Dendritic cell treated with granulocyte-macrophage colony-stimulating factor and Interleukin-4, amounts not matched to agents 40 ng/mL and 50 ng/mL, for 4 days (primary cell): ENCODE measurements at regions not wholly inside any gene's neighbourhood (a gene's known extent, or its start where the extent isn't known, plus 50 kb on each side); places are given as distances from the start of the nearest gene placed in this dataset.

Experiments used
- H3K27ac Mint-ChIP-seq: one replicate; pipeline ENCODE4 v1.8.0; 2022; ENCODE audit warnings: mild to moderate bottlenecking, mixed read lengths
- H3K27me3 Mint-ChIP-seq: one replicate; pipeline ENCODE4 v1.8.0; 2022; ENCODE audit warnings: mild to moderate bottlenecking, mixed read lengths
- H3K36me3 Mint-ChIP-seq: one replicate; pipeline ENCODE4 v1.8.0; 2022; ENCODE audit warnings: low read depth, mixed read lengths
- H3K4me1 Mint-ChIP-seq: one replicate; pipeline ENCODE4 v1.8.0; 2022; ENCODE audit warnings: low read depth, mixed read lengths
- H3K4me3 Mint-ChIP-seq: one replicate; pipeline ENCODE4 v1.8.0; 2022; ENCODE audit warnings: mild to moderate bottlenecking, moderate library complexity, mixed read lengths
- H3K9me3 Mint-ChIP-seq: one replicate; pipeline ENCODE4 v1.8.0; 2022; ENCODE audit warnings: mixed read lengths
- intact Hi-C: fragments of 100-400 bp; cut with micrococcal nuclease; formaldehyde crosslinking; loops from one replicate; pipeline ENCODE4 v1.15.0; 2022

DNA sequence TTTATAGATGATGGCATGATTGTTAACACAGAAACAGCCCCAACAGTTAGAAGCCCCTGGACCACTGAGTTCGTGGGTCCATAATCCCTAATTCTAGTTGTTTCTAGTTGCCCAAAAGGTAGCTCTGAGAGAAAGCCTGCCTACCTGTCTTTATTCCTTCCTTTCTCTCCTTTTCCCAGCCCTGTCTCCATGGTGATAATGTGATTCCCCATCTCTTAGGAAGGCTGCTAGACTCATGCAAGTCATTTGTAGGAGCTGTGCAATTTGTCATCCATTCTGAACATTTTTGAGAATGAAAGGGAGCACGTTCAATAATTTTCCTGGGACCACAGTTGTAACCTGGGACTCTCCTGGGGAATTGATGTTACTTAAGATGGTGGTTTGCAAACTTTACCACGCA lies 183.4 kb downstream of the EMX2 start:
- no peaks in the 10 kb centered on the region for H3K36me3 Mint-ChIP-seq
- intact Hi-C loops: no loop called here
- H3K4me1 Mint-ChIP-seq: no peaks in the 10 kb centered on the region
- H3K4me3 Mint-ChIP-seq: no peak overlapping the region
- H3K27me3 Mint-ChIP-seq: peaks cover 7% of the 10 kb centered on the region
- no peaks in the 10 kb centered on the region for H3K9me3 Mint-ChIP-seq
- no peak overlapping the region for H3K27ac Mint-ChIP-seq

DNA sequence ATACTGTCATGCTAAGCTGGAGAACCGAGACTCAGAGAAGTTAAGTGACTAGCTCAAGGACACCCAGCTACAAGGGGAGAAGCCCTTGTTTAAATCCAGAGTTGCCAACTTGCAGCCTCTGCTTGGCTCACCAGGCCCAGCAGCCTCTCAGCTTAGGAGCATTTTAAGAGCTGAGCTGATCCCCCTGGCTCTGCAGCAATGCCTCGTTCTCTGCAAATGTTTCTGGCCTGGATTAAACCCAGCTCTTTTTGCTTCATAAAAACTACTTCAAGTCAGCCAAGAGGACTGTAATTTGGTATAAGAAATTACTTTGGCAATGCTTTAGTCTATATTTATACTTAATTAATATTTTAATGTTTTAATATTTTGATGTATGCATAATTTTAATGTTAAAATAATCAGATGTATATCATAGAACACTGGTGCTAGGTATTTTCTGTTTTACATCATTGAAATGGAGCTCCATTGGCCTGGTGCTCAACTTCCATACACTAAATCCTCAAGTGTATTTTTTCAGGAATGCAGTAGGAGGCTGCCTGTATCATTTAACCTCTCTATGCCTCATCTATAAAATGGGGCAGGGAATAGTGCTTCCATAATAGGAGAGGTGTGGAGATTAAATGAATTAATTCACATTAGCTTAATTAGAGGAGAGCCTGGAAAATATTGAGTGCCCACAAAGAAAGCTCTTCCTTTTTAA lies 184.2 kb downstream of the EMX2 start:
- Mint-ChIP-seq H3K9me3 (no peaks in the 10 kb centered on the region), H3K27ac (no peak overlapping the region), H3K36me3 (no peaks in the 10 kb centered on the region), H3K27me3 (peaks cover 4% of the 10 kb centered on the region), H3K4me3 (no peak overlapping the region), H3K4me1 (no peaks in the 10 kb centered on the region)
- intact Hi-C loops: no loop called here

DNA sequence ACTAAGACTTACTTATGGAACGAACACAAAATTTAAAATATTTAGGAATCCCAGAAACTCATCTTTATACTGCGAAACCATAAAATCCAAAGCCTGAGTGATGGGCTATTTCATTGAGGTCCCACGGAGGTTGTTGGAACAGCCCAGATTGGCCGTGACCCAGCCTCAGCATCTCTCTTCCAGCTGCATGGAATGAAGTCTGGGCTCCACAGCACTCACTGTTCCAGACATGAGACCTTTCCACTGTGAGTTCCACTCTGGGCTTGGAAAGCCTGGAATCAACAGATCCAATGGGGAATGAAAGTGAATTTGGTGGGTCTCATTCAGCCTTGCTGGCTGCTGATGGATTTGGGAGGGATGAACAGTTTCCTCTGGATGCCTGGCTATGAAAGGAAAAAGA lies 184.9 kb downstream of the EMX2 start:
- Mint-ChIP-seq H3K4me1 (no peaks in the 10 kb centered on the region), H3K4me3 (no peak overlapping the region), H3K27ac (no peak overlapping the region), H3K36me3 (no peaks in the 10 kb centered on the region), H3K9me3 (no peaks in the 10 kb centered on the region), H3K27me3 (peaks cover 7% of the 10 kb centered on the region)
- intact Hi-C loops: no loop called here

DNA sequence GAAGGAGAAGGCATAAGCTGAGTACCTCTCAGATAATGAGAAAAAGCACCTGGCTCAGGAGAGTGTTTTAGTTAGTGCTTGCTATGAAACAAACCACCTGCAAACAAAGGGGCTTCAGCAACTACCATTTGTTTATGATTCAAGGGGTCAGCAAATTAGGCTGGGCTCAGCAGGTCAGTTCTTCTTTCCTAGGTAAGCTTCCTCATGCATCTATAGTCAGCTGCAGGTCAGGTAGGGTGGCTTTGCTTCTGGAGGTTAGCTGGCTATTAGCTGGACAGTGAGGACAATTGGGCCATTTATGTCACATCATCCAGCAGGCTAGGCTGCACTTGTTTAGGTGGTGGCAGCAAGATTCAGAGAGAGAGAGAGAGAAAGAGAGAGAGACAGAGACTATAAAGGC lies 185.5 kb downstream of the EMX2 start:
- no peaks in the 10 kb centered on the region for H3K36me3 Mint-ChIP-seq
- H3K9me3 Mint-ChIP-seq: no peaks in the 10 kb centered on the region
- H3K27me3 Mint-ChIP-seq: peaks cover 7% of the 10 kb centered on the region
- H3K4me3 Mint-ChIP-seq: no peak overlapping the region
- intact Hi-C loops: no loop called here
- no peak overlapping the region for H3K27ac Mint-ChIP-seq
- H3K4me1 Mint-ChIP-seq: no peaks in the 10 kb centered on the region

DNA sequence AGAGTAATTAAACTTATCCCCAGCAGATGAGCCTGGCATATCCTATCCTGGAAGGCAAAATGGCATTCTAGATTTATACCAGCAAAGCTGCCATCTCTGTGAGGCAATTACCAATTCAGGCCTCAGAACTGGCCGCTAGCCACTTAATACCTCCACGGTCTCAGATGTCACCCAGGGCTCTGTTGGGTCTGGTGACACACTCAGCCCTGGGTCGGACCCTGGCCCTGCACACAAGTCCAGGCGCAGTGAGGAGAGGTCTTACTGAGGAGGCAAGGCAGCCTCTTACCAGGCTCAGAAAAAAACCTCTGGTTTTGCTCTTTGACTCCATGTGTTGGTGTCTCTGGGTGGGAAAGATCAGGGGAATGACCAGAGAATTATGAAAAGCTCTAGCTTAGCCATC lies 186.6 kb downstream of the EMX2 start:
- intact Hi-C loops: no loop called here
- no peaks in the 10 kb centered on the region for H3K9me3 Mint-ChIP-seq
- no peak overlapping the region for H3K27ac Mint-ChIP-seq
- H3K27me3 Mint-ChIP-seq: peaks cover 14% of the 10 kb centered on the region
- H3K4me1 Mint-ChIP-seq: no peaks in the 10 kb centered on the region
- no peaks in the 10 kb centered on the region for H3K36me3 Mint-ChIP-seq
- no peak overlapping the region for H3K4me3 Mint-ChIP-seq

DNA sequence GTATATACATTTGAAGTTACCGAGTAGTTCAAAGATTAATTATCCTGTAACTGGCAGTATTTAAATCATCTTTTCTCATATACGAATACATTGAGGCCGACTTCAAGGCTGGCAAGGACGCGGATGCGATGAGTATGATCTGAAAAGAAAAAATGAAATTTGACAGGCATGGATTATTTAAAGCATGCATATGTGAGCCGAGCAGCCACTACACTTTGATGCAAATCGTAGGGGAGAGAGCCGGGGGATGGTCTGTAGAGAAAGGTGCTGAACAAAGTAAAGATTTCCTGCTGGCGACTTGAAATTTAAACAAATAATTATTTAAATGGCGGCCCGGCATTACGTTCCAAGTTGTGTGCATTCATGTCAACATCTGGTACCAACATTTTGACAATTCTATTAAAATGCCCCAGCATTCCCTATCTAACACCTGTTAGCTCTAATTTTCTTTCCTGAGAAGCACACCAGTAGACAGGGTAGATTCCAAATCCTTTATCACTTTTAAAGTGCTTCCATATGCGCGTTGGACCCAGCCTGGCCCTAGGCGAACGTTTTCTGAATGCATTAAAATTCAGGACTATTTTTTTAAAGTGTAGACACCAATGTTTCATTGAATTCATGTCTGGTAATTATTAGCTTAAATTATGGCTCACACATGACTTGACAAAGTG lies 188.7 kb downstream of the EMX2 start:
- Mint-ChIP-seq H3K27ac (no peak overlapping the region), H3K27me3 (peaks cover 33% of the 10 kb centered on the region), H3K9me3 (no peaks in the 10 kb centered on the region), H3K36me3 (no peaks in the 10 kb centered on the region), H3K4me1 (no peaks in the 10 kb centered on the region), H3K4me3 (no peak overlapping the region)
- intact Hi-C loops: no loop called here

DNA sequence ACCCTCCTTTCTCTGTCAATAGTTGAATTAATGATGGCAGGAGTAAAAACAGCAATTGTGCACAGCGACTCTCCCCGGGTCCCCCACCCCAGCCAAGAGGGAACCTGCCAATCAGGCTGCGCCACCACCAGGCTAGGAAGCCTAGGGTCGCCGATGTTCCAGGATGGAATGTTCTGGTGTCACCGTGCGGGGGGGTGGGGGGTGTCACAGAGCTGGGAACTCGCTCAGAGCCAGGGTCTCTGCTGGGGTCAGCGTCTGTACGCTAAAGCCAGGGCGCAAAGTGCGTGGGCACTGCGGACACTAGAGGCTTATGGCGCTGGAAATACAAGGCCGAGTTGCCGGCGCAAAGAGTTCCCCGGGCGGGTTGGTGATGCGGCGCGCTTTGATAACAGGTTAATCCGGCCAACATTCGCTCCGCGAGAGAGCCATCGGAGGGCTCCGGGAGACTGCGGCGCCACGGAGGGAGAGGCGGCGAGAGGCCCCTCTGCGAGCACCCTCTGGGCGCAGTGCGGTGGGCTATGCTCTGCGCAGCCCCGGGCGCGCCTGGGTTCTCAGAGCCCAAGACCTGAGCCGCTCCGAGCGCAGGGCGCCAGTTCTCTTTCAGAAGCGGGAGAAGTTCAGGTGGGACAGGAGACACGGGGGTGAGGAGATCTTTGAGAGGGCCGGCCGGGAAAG lies 192.3 kb downstream of the EMX2 start:
- intact Hi-C loops: no loop called here
- H3K4me1 Mint-ChIP-seq: no peaks in the 10 kb centered on the region
- H3K27ac Mint-ChIP-seq: no peak overlapping the region
- no peak overlapping the region for H3K4me3 Mint-ChIP-seq
- no peaks in the 10 kb centered on the region for H3K36me3 Mint-ChIP-seq
- H3K9me3 Mint-ChIP-seq: no peaks in the 10 kb centered on the region
- peaks cover 38% of the 10 kb centered on the region for H3K27me3 Mint-ChIP-seq

DNA sequence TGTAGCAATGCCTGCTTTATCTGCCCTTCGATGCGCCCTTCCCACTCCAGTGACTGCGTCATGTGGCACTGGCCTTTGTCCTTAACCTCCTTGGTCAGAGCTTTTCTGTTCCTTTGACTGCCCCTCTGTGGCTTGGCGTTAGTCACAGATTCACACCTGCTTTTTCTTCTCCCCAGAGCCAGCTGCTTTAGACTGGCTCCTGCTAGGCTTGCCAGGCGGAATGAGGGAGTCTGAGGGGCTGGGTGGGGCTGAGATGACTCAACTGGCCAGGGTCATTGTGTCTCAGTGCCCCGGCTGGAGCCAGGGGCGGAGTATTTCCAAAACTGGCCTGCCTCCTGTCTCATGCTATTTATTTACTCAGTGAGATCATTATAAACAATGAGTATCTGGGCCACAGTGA lies 194.1 kb downstream of the EMX2 start:
- Mint-ChIP-seq H3K4me3 (no peak overlapping the region), H3K27ac (no peak overlapping the region), H3K9me3 (no peaks in the 10 kb centered on the region), H3K27me3 (peaks cover 40% of the 10 kb centered on the region), H3K4me1 (no peaks in the 10 kb centered on the region), H3K36me3 (no peaks in the 10 kb centered on the region)
- intact Hi-C loops: no loop called here

DNA sequence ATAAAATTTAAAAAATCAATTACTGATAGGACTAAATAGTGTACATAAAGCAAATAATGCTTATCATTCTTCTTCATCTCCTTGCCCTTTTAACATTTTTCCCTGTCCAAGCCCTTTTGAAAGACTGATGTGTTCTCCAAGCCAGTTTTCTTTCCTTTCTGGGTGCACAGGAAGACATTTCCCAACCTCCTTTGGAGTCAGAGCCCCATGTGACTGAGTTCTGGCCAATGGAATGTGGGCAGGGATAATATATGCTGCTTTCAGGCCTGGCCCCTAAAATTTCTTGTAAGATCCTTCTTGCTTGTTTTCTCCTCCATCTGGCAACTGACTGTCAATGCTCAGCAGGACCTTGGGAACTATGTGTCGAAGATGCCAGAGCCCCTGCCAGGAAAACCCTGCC lies 197.5 kb downstream of the EMX2 start:
- no peak overlapping the region for H3K27ac Mint-ChIP-seq
- H3K27me3 Mint-ChIP-seq: peaks cover 19% of the 10 kb centered on the region
- no peaks in the 10 kb centered on the region for H3K36me3 Mint-ChIP-seq
- H3K4me3 Mint-ChIP-seq: no peak overlapping the region
- no peaks in the 10 kb centered on the region for H3K4me1 Mint-ChIP-seq
- no peaks in the 10 kb centered on the region for H3K9me3 Mint-ChIP-seq
- intact Hi-C loops: no loop called here

DNA sequence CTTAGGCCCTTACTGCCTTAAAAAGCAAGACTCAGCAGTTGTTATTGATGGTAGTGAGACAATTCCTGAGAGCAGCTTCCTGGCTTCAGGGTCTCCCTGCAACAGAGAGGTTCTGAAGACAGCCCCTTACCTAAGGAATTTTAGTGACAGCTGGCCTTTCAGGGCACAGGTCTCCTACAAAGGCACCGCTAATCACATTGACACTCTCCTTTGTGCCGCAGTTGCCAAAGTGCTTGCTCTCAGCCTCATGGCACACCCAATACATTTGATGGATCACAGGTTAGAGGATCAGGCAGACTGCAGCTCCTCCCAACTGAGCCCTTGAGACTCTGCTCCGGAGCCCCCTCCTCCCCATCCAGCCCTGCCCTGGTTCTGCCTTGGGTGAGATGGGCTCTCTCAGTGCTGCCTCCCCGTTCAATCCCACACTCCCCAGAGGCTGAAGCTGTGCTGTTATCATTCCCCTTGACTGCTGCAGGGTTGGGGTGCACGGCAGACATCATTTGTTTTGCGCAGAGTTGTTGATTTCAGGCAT lies 198.2 kb downstream of the EMX2 start:
- H3K27me3 Mint-ChIP-seq: peaks cover 12% of the 10 kb centered on the region
- intact Hi-C loops: no loop called here

DNA sequence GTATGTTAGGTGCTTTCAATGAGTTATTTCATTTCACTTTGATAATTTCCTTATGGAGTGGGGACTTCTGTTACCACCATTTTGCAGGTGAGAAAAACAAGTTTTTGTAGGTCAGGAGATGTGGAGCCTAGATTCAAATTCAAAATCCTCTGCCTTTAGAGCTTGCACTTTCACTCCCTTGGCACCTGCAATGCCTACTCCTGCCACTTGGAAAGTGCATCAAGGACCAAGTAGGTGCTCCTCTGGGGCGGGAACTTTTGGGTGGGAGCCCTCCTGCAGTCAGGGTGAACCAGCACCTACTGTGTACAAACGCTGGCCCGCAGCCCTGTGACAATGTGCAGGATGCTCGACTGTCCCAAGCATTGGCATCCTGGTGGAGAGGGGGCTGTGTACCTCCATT lies 199.0 kb downstream of the EMX2 start:
- Mint-ChIP-seq H3K4me3 (no peak overlapping the region), H3K9me3 (no peaks in the 10 kb centered on the region), H3K36me3 (no peaks in the 10 kb centered on the region), H3K27ac (no peak overlapping the region), H3K27me3 (peaks cover 6% of the 10 kb centered on the region), H3K4me1 (no peaks in the 10 kb centered on the region)
- intact Hi-C loops: no loop called here

More for the DNA sequence above, 198.2 kb downstream of the EMX2 start:
- no peak overlapping the region for H3K4me3 Mint-ChIP-seq
- no peaks in the 10 kb centered on the region for H3K9me3 Mint-ChIP-seq
- no peak overlapping the region for H3K27ac Mint-ChIP-seq
- H3K4me1 Mint-ChIP-seq: no peaks in the 10 kb centered on the region
- H3K36me3 Mint-ChIP-seq: no peaks in the 10 kb centered on the region

DNA sequence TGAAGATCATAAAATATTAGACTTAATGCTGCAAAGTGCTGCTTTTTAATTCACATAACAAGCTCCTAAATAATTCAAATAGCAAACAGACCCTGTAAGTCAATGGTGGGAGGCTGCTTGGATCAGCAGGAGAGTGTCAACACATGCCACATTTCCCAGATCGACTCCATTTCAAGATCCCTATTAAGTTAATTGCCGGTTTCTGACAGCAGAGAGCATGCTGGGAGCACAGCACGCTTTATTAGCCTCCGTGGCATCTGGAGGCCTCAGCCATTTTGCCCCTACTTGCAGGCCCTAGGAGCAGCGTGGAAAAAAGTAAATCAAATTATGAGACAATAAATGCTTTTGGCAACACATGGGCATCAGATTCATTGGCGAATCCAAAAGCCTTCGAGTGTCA lies 201.0 kb downstream of the EMX2 start:
- Mint-ChIP-seq H3K9me3 (no peaks in the 10 kb centered on the region), H3K36me3 (no peaks in the 10 kb centered on the region), H3K4me1 (no peaks in the 10 kb centered on the region), H3K27ac (no peak overlapping the region), H3K4me3 (no peak overlapping the region), H3K27me3 (peaks cover 3% of the 10 kb centered on the region)
- intact Hi-C loops: no loop called here

DNA sequence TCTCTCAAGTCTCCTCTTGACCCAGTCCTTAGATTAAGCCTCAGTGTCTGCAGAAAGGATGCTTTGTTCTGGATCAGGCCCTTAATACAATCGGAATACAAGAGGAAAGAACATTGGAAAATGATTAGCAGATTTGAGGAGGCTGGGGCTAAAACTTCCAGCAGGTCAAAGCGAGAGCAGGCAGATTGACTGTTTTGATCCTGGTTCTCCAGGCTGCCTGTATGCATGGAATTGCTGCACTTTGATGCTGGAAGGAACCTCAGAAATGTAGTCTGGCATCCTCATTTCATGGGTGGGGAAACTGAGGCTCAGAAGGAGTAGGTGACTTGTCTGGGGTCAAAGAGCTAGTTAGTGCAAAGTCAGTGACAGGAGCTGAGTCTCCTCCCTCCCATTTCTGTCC lies 202.8 kb downstream of the EMX2 start:
- no peaks in the 10 kb centered on the region for H3K36me3 Mint-ChIP-seq
- H3K4me3 Mint-ChIP-seq: no peak overlapping the region
- intact Hi-C loops: no loop called here
- H3K9me3 Mint-ChIP-seq: no peaks in the 10 kb centered on the region
- H3K4me1 Mint-ChIP-seq: no peaks in the 10 kb centered on the region
- H3K27me3 Mint-ChIP-seq: peaks cover 3% of the 10 kb centered on the region
- H3K27ac Mint-ChIP-seq: no peak overlapping the region
